K562 (cell line): ENCODE measurements at regions not wholly inside any gene's neighbourhood (a gene's known extent, or its start where the extent isn't known, plus 50 kb on each side); places are given as distances from the start of the nearest gene placed in this dataset.

ENCODE experiments used
- ATAC-seq: fragments of 200-7000 bp; cut with Tn5 transposase; 3 replicates; pipeline ENCODE4 v1.9.1; 2020; ENCODE audit warnings: moderate library complexity
- BruUV-seq: library from RNA; stranded (reverse); fragments of 400-500 nt; replicated peaks from 2 replicates; lab custom pipeline; 2021; lab: Mats Ljungman, UMichigan
- CTCF ChIA-PET: fragments of 300-600 bp; formaldehyde crosslinking; extraction: SDS; loops from one replicate; lab custom pipeline; 2021; ENCODE audit warnings: low intra/inter-chr PET ratio; lab: Yijun Ruan, JAX
- POLR2A ChIA-PET: fragments of 300-600, 350-650 bp; sonication (Branson Sonifier 250); formaldehyde crosslinking; extraction: SDS; loops from one replicate; lab custom pipeline; 2021; ENCODE audit warnings: antibody characterized with exemption, inconsistent platforms; lab: Yijun Ruan, JAX
- DNase-seq, 4 experiments: peaks; one replicate each; pipeline versions ENCODE4 v3.0.0 to v3.0.0-alpha.2; 2011 to 2018; ENCODE audit warnings: low spot score in 3 of 4, mixed read lengths in 3 of 4; ENCODE audit errors: extremely low read depth in 1 of 4
- FAIRE-seq: peaks from 2 replicates; lab custom pipeline; 2011; peaks lifted over from hg19 to GRCh38; lab: Jason Lieb, UNC
- H2AFZ ChIP-seq: 2 replicates; pipeline ENCODE4 v1.6.0; 2011; ENCODE audit warnings: low read depth, low read length, control low read depth, inconsistent platforms
- H3K27ac ChIP-seq: fragments of 200-600 bp; 3 replicates; pipeline ENCODE4 v1.8.0; 2011; ENCODE audit warnings: low read depth, mild to moderate bottlenecking, control low read depth, inconsistent platforms, low read length, moderate library complexity, mixed read lengths; ENCODE audit errors: extremely low read depth
- H3K27me3 ChIP-seq, 2 experiments: fragments of 300-600 bp in 1 of 2; 2 replicates in 1 of 2; 3 replicates in 1 of 2; pipeline versions ENCODE4 v1.6.0 to v1.8.0; 2011; ENCODE audit warnings: inconsistent platforms in 2 of 2, low read length in 2 of 2, mild to moderate bottlenecking in 1 of 2, mixed read lengths in 1 of 2, moderate library complexity in 1 of 2; ENCODE audit not compliant: control insufficient read depth in 2 of 2, insufficient read depth in 2 of 2
- H3K36me3 ChIP-seq: fragments of 300-600 bp; 3 replicates; pipeline ENCODE4 v1.8.0; 2011; ENCODE audit warnings: mild to moderate bottlenecking, low read length, inconsistent platforms; ENCODE audit not compliant: control insufficient read depth, insufficient read depth
- H3K4me1 ChIP-seq, 2 experiments: fragments of 200-600 bp in 1 of 2; replicated peaks in 1 of 2; 2 replicates in 1 of 2; 3 replicates in 1 of 2; pipeline versions ENCODE4 v1.5.1 to v1.8.0; 2011; ENCODE audit warnings: inconsistent platforms in 2 of 2, low read length in 2 of 2, mild to moderate bottlenecking in 1 of 2, mixed read lengths in 1 of 2, moderate library complexity in 1 of 2; ENCODE audit not compliant: control insufficient read depth in 2 of 2, insufficient read depth in 2 of 2
- H3K4me2 ChIP-seq: 2 replicates; pipeline ENCODE4 v1.6.1; 2011; ENCODE audit warnings: low read length, control low read depth, inconsistent platforms, mixed read lengths; ENCODE audit not compliant: insufficient read depth
- H3K4me3 ChIP-seq: fragments of 200-600 bp; sonication (generic), shearing (Covaris generic); 2 replicates; pipeline ENCODE4 v1.5.1; 2016; ENCODE audit warnings: control low read depth, inconsistent platforms
- H3K79me2 ChIP-seq: fragments of 200-600 bp; 3 replicates; pipeline ENCODE4 v1.8.0; 2011; ENCODE audit warnings: low read length, inconsistent platforms; ENCODE audit not compliant: control insufficient read depth, insufficient read depth
- H3K9ac ChIP-seq, 2 experiments: 2 replicates each; pipeline versions ENCODE4 v1.6.0 to v1.6.1; 2011; ENCODE audit warnings: low read depth in 2 of 2, low read length in 2 of 2, control low read depth in 1 of 2, inconsistent platforms in 1 of 2, mild to moderate bottlenecking in 1 of 2, mixed read lengths in 1 of 2; ENCODE audit not compliant: insufficient read depth in 1 of 2
- H3K9me1 ChIP-seq: one replicate; pipeline ENCODE4 v1.6.0; 2011; ENCODE audit warnings: inconsistent platforms, mild to moderate bottlenecking, low read length, moderate library complexity; ENCODE audit not compliant: control insufficient read depth, insufficient read depth
- H3K9me3 ChIP-seq: replicated peaks from 2 replicates; pipeline ENCODE4 v1.5.1; 2011; ENCODE audit warnings: low read depth, low read length, inconsistent platforms; ENCODE audit not compliant: control insufficient read depth, insufficient read depth
- H4K20me1 ChIP-seq: replicated peaks from 2 replicates; pipeline ENCODE4 v1.6.1; 2011; ENCODE audit warnings: low read length, inconsistent platforms, mixed read lengths; ENCODE audit not compliant: control insufficient read depth, insufficient read depth
- CHAMP1 ChIP-seq: fragments of 450-650 bp; IDR thresholded peaks from 2 replicates; pipeline ENCODE4 v1.6.1; 2016; ENCODE audit warnings: mild to moderate bottlenecking
- CTCFL ChIP-seq: IDR thresholded peaks from 2 replicates; pipeline ENCODE4 v1.6.1; 2011; ENCODE audit warnings: borderline replicate concordance, low read depth, mild to moderate bottlenecking, moderate library complexity, low read length; ENCODE audit not compliant: insufficient read depth, poor library complexity, severe bottlenecking
- DEAF1 ChIP-seq: fragments of 450-650 bp; formaldehyde crosslinking; IDR thresholded peaks from 2 replicates; pipeline ENCODE4 v1.4.0; 2020; ENCODE audit warnings: mild to moderate bottlenecking, moderate library complexity
- HINFP ChIP-seq: fragments of 450-650 bp; conservative IDR thresholded peaks from 2 replicates; pipeline ENCODE4 v1.6.1; 2016; ENCODE audit warnings: missing genetic modification characterization, low read depth, mild to moderate bottlenecking, control low read depth, missing compliant biosample characterization
- HMG20A ChIP-seq: fragments of 450-650 bp; formaldehyde crosslinking; conservative IDR thresholded peaks from 2 replicates; pipeline ENCODE4 v1.4.0; 2020; ENCODE audit warnings: mild to moderate bottlenecking, mixed read lengths
- JUNB ChIP-seq: fragments of 450-650 bp; formaldehyde crosslinking; conservative IDR thresholded peaks from 2 replicates; pipeline ENCODE4 v1.4.0; 2020; ENCODE audit warnings: mild to moderate bottlenecking
- KLF6 ChIP-seq: fragments of 250-450 bp; sonication (Bioruptor Pico); IDR thresholded peaks from 2 replicates; pipeline ENCODE4 v1.4.0; 2020; ENCODE audit warnings: mild to moderate bottlenecking, moderate library complexity, borderline replicate concordance
- MIER1 ChIP-seq: fragments of 450-650 bp; IDR thresholded peaks from 2 replicates; pipeline ENCODE4 v1.6.1; 2016; ENCODE audit warnings: antibody characterized with exemption, mild to moderate bottlenecking, low read depth
- POLR2AphosphoS5 ChIP-seq: IDR thresholded peaks from 2 replicates; pipeline ENCODE4 v1.6.1; 2011; ENCODE audit warnings: mild to moderate bottlenecking, low read depth, low read length, moderate library complexity; ENCODE audit not compliant: control insufficient read depth, insufficient read depth
- POLR3G ChIP-seq: IDR thresholded peaks from 2 replicates; pipeline ENCODE4 v1.6.1; 2011; ENCODE audit not compliant: insufficient read length, insufficient replicate concordance; ENCODE audit errors: extremely low read depth
- TAF1 ChIP-seq: IDR thresholded peaks from 2 replicates; pipeline ENCODE4 v1.6.1; 2011; ENCODE audit warnings: mild to moderate bottlenecking, low read length, moderate library complexity; ENCODE audit not compliant: insufficient read depth, control insufficient read depth, severe bottlenecking; ENCODE audit errors: extremely low read depth
- WHSC1 ChIP-seq: IDR thresholded peaks from one replicate; pipeline ENCODE4 v1.6.1; 2012; ENCODE audit warnings: low read length, control low read depth, inconsistent platforms
- WGBS: fragments of 100-300 bp; shearing (Covaris generic); methylation state at CpG from one replicate; pipeline ENCODE4 v1.1.6; 2016; ENCODE audit warnings: low coverage, mixed read lengths; ENCODE audit not compliant: insufficient coverage; ENCODE audit errors: missing lambda C conversion rate; 5-methylcytosine and 5-hydroxymethylcytosine counted together
- in situ Hi-C: fragments of 300-500 bp; cut with MboI; formaldehyde crosslinking; loops from 4 replicates; pipeline ENCODE4 v1.15.0; 2018; ENCODE audit warnings: inconsistent platforms, mixed read lengths
- intact Hi-C: fragments of 100-400 bp; cut with micrococcal nuclease; formaldehyde crosslinking; loops from 2 replicates; pipeline ENCODE4 v1.14.2; 2022

GRCh38 chr10:121042342-121042741 is 191.2 kb downstream of the WDR11 start:
- H3K9ac ChIP-seq, result no peak overlapping the region
- CTCF ChIA-PET, result no interaction called here
- no peaks in the 10 kb centered on the region for H3K36me3 ChIP-seq

More at GRCh38 chr10:121042342-121042741, 191.2 kb downstream of the WDR11 start:
- Histone ChIP-seq H3K4me3 (no peak overlapping the region), H3K4me1 (no peaks in the 10 kb centered on the region), H3K9me3 (no peaks in the 10 kb centered on the region), H3K9me1 (no peaks in the 10 kb centered on the region), H2AFZ (no peak overlapping the region), H3K27ac (no peak overlapping the region), H4K20me1 (no peaks in the 10 kb centered on the region), H3K79me2 (no peaks in the 10 kb centered on the region), H3K27me3 (peaks cover 0 to 6% of the 10 kb centered on the region in 2 experiments; a peak in 1 of 5 replicates), H3K4me2 (no peak overlapping the region)
- BruUV-seq, result no TSS peak
- POLR2A ChIA-PET, result no interaction called here
- DNase-seq, result no peak
- TF ChIP-seq DEAF1 (CRISPR knock-in tag) (no peak), WHSC1 (no peak), HMG20A (CRISPR knock-in tag) (no peak), KLF6 (CRISPR knock-in tag) (no peak), POLR3G (no peak), POLR2AphosphoS5 (no peak), CHAMP1 (no peak), HINFP (tag) (no peak), TAF1 (no peak), CTCFL (no peak), JUNB (CRISPR knock-in tag) (no peak), MIER1 (no peak)
- no peak for FAIRE-seq
- no peak for ATAC-seq
- in situ Hi-C loops (no loop called here), intact Hi-C loops (no loop called here)
- 0% methylated on average over 3 of the region's 3 CpGs for WGBS
